SK-N-SH (cell line): ENCODE measurements at regions not wholly inside any gene's neighbourhood (a gene's known extent, or its start where the extent isn't known, plus 50 kb on each side); places are given as distances from the start of the nearest gene placed in this dataset.

Experiments used
- CTCF ChIP-seq: fragments of 200-600 bp; sonication (generic); IDR thresholded peaks from 2 replicates; pipeline ENCODE4 v1.6.1; 2017; ENCODE audit warnings: antibody characterized with exemption, mild to moderate bottlenecking, moderate library complexity
- GABPA ChIP-seq: IDR thresholded peaks from 2 replicates; pipeline ENCODE4 v1.4.0; 2012; ENCODE audit warnings: low read depth, mild to moderate bottlenecking
- JUND ChIP-seq: IDR thresholded peaks from 2 replicates; pipeline ENCODE4 v1.4.0; 2012
- POLR2AphosphoS5 ChIP-seq: IDR thresholded peaks from 2 replicates; pipeline ENCODE4 v1.6.1; 2012; ENCODE audit warnings: low read depth, low read length
- RAD21 ChIP-seq: IDR thresholded peaks from 2 replicates; pipeline ENCODE4 v1.6.1; 2012; ENCODE audit warnings: mild to moderate bottlenecking, low read length
- SMC3 ChIP-seq: IDR thresholded peaks from 2 replicates; pipeline ENCODE4 v1.6.1; 2012; ENCODE audit warnings: low read depth, low read length, improper control_type of control experiment
- TEAD4 ChIP-seq: IDR thresholded peaks from 2 replicates; pipeline ENCODE4 v1.4.0; 2012; ENCODE audit warnings: mild to moderate bottlenecking, borderline replicate concordance; ENCODE audit not compliant: insufficient read depth

GRCh38 chr10:8768852-8769251 is 714.4 kb downstream of the GATA3 start:
- TF ChIP-seq CTCF (no peak), SMC3 (no peak), RAD21 (no peak), GABPA (no peak), JUND (no peak), TEAD4 (no peak), POLR2AphosphoS5 (no peak)
